ENCODE measurements at regions not wholly inside any gene's neighbourhood (a gene's known extent, or its start where the extent isn't known, plus 50 kb on each side); places are given as distances from the start of the nearest gene placed in this dataset.
"Not testable (repeated sequence)": the region's sequence is repeated elsewhere in the genome, so short reads cannot be mapped to it uniquely, and the experiment has no call there.

GRCh38 chr9:32067261-32067660, 317.2 kb upstream of the ACO1 start:
- DNase-seq = no peak

- DNase-seq = no peak
Observed at GRCh38 chr9:32069169-32069813, 315.2 kb upstream of the ACO1 start.

GRCh38 chr9:32069969-32070368, 314.5 kb upstream of the ACO1 start:
- DNase-seq = no peak

- no peak for DNase-seq
Observed at GRCh38 chr9:32072570-32072969, 311.9 kb upstream of the ACO1 start.

GRCh38 chr9:32092031-32092430, 292.4 kb upstream of the ACO1 start:
- peak; percentile 65 for DNase-seq

GRCh38 chr9:32117291-32117690, 267.2 kb upstream of the ACO1 start:
- no peak for DNase-seq

- no peak for DNase-seq
Observed at GRCh38 chr9:32128546-32128945, 255.9 kb upstream of the ACO1 start.

- DNase-seq = not testable (repeated sequence)
Observed at GRCh38 chr9:32130709-32131108, 253.7 kb upstream of the ACO1 start.

- DNase-seq = no peak
Observed at GRCh38 chr9:32136700-32137339, 247.6 kb upstream of the ACO1 start.

GRCh38 chr9:32142074-32142473, 242.4 kb upstream of the ACO1 start:
- DNase-seq = no peak

- not testable (repeated sequence) for DNase-seq
Observed at GRCh38 chr9:32148553-32148952, 235.9 kb upstream of the ACO1 start.

- DNase-seq = no peak
Observed at GRCh38 chr9:32161209-32161608, 223.2 kb upstream of the ACO1 start.

GRCh38 chr9:32161720-32162119, 222.7 kb upstream of the ACO1 start:
- DNase-seq = no peak

GRCh38 chr9:32166316-32166715, 218.1 kb upstream of the ACO1 start:
- DNase-seq = not testable (repeated sequence)

- no peak for DNase-seq
Observed at GRCh38 chr9:32171339-32171738, 213.1 kb upstream of the ACO1 start.

GRCh38 chr9:32172256-32172655, 212.2 kb upstream of the ACO1 start:
- no peak for DNase-seq

GRCh38 chr9:32177396-32177795, 207.0 kb upstream of the ACO1 start:
- no peak for DNase-seq

- DNase-seq = no peak
Observed at GRCh38 chr9:32180597-32180996, 203.8 kb upstream of the ACO1 start.

- DNase-seq = no peak
Observed at GRCh38 chr9:32200241-32200640, 184.2 kb upstream of the ACO1 start.

- no peak for DNase-seq
Observed at GRCh38 chr9:32200896-32201295, 183.5 kb upstream of the ACO1 start.

- DNase-seq = not testable (repeated sequence)
Observed at GRCh38 chr9:32209164-32209563, 175.3 kb upstream of the ACO1 start.

GRCh38 chr9:32218100-32218767, 166.2 kb upstream of the ACO1 start:
- no peak for DNase-seq

GRCh38 chr9:32220750-32221149, 163.7 kb upstream of the ACO1 start:
- DNase-seq = no peak

- DNase-seq = no peak
Observed at GRCh38 chr9:32234451-32234850, 150.0 kb upstream of the ACO1 start.
